NCI-H1417 (cell line): ENCODE measurements at regions not wholly inside any gene's neighbourhood (a gene's known extent, or its start where the extent isn't known, plus 50 kb on each side); places are given as distances from the start of the nearest gene placed in this dataset.
"Not testable (repeated sequence)": the region's sequence is repeated elsewhere in the genome, so short reads cannot be mapped to it uniquely, and the experiment has no call there.

Source experiments
- DNase-seq, 3 experiments: peaks; one replicate each; lab custom pipeline; 2025; lab: John Stamatoyannopoulos, UW

DNA sequence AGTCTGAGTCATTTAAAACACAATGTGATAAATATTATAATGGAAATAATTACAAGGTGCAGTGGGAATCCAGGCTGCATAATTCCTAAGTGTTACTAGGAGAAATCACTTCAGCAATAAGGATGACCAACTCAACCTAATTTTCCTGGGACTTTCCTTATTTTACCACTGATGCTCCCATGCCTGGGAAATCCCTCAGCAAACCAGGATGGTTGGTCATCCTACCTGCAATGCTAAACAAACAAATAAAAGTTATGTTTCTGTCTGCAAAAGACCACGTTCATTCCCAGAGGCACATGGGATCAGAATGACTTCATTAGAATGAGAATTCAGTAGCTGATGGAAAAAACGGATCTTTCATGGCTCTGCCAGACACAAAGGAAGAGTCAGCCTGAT, 130.8 kb upstream of the RAP1B start:
- no peak for DNase-seq

DNA sequence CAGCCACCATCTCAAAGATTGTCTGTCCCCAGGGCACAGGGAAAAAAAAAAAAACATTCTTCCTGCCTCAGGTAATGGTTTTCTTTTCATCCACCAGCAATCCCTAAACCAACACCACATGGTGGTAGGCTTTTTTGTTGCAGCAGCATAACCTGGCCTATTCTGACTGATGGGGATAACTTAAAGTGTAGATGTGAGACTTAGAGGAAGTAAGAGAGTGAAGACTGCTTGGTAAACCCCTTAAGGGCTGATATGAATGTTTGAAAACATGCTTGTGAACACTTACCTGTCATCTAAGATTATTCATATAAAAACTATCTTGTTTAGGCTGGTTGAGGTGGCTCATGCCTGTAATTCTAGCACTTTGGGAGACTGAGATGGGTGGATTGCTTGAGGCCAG, 130.2 kb upstream of the RAP1B start:
- no peak for DNase-seq

DNA sequence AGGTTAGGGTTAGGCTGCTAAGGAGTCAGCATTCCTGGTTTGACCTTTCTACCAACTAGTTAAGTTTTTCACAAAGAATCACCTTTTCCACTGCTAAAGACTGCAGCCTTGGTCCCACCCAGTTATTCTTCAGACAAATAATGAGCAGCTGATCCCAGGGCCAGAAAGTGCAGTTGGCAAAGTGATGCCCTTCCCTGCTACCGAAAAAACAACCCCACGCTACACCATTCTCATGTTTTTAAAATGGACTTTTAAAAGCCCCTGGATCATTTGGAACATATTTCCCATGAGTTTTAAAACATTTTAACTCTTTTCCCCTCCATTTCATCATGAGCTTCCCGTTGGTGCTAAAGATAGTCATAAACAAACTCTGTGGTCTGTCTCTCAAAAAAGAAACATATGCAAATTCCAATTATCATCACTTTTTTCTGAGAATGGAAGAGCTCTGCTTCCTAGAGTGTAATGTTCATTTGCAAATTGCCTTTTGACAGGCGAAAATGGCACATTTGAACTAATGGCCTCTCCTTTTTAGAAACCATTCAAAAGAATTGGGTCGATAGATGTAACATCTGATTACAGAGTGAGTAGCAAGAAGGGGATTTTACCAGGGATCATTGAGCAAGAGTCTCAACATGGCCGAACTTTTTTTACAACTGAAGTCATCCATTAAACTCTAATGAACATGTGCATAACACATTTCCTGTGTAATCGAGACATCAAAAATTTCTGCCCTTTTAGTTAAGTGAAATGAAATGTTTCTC, 129.3 kb upstream of the RAP1B start:
- no peak for DNase-seq

DNA sequence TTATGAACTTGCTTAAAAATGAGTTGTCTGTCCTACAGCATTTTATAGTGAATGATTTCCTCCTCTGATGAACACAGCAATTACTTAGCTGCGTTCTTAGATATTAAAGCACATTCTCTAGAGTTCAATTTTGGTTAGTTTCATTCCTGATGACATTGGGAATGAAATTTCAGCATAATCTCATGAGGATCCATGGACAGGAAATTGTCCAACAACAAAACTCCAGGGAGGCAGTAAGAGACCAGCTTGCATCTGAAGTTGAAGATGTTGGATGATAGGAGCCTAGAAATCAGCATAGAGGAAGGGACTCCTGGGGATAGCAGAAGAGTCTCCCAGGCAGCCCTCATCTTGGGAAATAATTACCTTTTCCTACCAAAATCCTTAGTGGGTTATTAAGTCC, 128.7 kb upstream of the RAP1B start:
- no peak for DNase-seq

DNA sequence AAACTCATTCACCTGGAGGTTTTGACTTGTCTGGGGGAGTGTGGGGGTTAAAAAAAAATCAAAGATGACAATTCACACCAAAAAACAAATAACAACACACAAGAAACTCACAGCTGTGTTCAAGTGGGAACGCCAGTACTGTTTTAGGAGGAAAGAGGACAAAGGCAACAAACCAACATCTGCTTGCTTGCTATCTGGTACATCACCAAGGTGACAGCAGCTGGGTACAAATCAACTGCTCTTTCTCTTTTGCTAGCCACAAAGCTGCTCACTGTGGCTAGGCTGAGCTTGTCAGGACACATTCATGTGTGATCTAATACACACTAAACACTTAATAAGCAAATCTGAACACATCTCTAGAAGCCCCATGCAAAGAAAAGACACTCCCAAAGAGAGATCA, 128.0 kb upstream of the RAP1B start:
- peak in 1 of 3 experiments; percentile 20 for DNase-seq

DNA sequence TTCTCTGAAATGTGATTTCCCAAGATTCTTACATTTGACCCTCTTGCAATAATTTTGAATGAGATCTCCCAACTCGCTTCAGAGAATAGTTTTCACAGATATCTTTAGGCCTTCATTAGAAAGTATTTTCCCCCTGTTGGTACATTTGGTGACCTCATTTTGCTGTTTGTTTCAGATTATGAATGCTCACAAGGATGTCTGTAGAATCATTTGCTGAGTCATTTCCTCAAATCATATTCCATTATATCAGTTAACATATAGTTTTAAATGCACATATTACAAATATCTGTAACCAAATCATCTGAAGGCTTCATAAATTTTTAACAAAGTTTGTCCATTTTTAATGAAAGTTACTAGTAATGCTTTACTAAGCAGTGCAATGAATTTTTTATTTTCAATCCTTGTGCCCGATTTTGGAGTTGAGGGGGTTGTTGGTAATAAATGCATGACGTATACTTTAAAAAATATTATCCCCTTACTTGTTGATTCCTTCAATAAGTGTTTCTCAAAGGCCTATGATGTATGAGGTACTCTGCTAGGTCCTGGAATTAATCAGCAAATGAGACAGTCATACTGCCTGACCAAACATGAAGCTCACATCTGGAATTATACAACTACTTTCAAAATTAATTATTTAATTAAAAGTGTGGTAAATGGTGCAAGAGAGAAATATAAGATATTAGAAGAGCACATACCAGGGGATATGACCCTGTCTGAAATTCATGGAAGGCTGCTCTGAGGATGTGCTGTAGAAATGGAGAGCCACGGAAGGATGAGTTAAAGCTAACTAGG, 126.9 kb upstream of the RAP1B start:
- no peak for DNase-seq

DNA sequence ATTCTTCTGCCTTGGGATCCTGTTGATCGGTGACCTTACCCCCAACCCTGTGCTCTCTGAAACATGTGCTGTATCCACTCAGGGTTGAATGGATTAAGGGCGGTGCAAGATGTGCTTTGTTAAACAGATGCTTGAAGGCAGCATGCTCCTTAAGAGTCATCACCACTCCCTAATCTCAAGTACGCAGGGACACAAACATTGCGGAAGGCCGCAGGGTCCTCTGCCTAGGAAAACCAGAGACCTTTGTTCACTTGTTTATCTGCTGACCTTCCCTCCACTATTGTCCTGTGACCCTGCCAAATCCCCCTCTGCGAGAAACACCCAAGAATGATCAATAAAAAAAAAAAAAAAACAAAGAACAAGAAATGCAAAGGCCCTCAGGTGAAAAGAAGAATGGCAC, 126.1 kb upstream of the RAP1B start:
- not testable (repeated sequence) for DNase-seq

DNA sequence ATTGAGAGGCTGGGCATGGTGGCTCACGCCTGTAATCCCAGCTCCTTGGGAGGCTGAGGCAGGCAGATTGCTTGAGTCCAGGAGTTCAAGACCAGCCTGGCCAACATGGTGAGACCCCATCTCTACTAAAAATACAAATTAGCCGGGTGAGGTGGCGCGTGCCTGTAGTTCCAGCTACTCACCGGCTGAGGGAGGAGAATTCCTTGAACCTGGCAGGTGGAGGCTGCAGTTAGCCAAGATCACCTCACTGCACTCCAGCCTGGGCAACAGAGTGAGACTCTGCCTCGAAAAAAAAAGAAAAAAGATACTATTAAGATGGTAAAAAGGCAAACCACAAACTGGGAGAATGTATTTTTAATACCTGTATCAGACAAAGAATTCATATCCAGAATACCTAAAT, 124.2 kb upstream of the RAP1B start:
- not testable (repeated sequence) for DNase-seq

DNA sequence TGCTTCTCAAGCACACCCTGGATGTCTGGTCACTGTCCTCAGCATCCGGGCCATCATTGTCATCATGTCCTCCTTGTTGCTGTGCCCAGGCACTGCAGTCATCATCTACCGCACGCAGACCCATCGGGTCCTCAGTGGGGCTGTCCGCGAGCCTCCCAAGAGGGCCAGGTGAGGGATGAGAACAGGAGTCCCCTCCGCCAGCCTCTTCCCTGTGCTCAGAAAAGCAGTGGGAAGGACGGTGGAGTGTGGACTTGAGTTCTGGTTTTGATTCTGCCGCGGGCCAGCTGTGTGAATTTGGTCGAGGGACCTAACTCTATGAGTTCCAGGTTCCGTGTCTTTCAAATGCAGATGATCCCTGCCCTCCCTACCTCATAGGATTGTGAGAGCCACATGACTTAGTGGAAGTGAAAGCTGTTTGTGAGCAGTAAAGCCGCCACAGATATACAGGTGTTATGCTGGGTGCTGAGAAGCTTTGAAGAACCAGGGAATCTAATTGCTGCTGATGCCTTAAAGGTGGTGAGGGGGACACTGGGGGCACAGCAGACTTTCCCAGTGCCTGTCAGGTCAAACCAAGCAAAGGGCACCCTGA, 122.9 kb upstream of the RAP1B start:
- no peak for DNase-seq

DNA sequence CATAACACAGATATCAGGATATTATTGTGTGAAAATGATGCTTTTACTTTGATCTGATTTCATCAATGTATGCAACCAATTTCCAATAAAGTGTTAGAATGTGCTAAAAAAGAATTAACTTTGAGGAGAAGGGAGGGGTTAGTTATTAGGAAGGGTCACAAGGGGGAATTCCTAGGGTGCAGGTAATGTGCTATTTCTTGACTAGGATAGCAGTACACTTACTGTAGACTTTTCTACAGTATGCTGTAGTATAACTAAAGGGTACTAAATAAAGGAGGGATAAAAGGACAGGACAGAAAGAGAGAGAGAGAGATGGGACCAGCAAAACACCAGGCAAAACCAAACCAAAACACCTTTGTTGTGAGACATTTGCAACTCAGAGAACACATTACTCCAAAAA, 121.4 kb upstream of the RAP1B start:
- DNase-seq: no peak

DNA sequence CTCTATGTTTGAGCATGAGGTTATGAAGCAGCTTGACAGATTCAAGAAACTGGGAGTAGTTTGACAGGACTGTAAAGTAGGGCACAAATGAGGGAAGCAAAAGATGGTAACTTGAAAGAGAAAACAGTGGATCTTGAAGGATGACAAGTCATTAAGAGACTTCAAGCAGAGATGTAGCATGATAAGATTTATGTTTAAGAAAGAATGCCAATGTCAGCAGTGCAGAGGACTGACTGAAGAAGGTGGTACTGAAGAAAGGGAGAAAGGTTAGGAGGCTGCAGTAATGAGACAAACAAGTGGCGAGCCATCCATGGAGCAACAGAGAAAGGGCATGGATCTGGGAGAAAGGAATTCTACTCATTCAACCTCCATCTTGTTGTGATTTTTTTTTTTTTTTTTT, 120.2 kb upstream of the RAP1B start:
- DNase-seq: no peak

DNA sequence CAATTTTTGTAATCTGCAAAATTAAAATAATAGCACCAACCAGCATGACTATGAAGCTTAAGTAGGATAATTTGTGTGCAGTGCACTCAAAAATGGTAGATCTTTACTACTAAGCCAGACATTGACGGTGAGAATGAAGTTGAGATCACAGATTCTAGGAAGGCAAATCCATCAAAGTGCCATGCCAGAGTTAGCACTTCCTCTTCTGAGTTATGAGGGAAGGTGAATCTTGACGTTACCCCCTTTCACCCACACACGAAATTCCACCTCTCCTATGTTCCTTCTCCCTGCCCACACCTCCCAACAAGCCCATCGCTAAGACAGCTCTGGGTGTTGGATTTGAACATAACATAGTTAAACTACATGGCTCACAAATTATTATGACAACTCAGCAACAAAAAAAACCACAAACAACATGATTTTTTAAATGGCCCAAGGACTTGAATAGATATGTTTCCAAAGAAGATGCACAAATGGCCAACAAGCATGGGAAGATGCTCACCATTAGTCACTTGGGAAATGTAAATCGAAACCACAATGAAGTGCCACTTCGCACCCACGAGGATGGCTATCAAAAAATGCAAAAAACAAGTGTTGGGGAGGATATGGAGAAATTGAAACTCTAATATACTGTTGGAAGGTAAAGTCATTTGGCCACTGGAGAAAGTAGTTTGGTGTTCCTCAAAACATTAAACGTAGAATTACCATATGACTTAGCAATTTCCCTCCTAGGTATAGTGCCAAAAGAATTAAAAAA, 119.3 kb upstream of the RAP1B start:
- DNase-seq: no peak

DNA sequence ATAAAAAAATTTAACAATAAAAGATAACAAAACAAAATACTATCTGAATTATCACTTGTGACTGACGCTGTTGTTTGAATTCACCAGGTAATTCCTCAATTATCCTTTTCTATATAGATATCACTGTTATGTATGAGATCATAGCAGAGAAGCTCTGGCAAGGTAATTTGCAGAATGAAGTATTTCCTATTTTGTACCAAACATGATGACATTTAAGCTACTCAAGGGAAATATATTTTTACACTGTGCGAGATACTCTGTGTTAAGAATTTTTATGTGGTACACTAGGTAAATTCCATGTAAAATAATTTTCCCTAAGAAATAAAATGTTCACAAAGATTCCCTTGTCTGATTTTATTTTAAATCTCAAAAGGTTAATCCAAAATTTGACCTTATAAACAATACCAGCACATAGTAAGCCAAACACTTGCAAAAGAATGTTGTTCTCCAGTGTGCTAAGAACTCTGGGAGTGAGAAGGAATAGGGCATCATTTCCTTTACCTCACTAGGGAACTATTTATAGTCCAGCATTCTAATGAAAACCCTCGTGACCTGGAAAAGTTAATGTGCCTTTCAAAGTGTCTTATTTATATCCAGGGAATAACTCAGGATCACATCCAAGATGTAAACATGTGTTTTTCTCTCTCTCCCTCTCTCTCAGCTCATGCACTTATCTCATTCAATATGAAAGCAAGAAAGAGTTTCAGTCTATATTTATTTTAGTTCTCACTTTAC, 115.2 kb upstream of the RAP1B start:
- DNase-seq: no peak

DNA sequence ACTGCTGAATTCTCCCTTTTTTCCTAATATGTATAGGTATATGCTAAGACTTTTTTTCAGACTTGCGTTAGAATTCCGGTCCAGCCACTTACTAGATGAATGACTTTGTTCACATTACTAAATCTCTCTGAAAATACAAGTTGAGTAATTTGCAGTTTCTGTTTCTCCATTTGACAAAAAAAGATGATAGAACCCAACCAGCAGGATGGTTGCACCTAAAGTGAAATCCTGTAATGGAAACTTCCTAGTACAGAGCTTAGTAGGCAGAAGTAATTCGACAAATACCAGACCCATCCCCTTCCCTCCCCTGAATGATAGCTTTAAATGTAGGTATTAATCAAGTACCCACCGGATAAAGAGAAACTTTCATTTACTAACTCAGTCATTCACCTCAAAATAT, 113.6 kb upstream of the RAP1B start:
- no peak for DNase-seq

DNA sequence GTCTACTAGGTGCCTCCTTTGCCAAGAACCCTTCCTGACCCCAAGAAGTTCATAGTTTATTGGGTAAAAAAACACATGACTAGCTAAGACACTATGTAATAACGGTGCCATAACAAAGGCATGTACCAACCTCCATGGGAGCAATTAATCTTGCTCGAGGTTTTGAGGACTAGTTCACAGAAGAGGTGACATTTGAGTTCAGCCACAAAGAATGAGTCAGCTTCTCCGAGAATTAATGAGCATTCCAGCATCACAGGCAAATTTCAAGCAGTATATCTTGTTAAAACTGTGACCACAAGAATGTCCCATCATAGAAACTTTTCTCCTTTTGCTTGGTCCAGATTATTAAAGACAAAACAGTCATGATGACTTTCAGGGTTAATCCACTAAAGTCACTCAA, 113.0 kb upstream of the RAP1B start:
- no peak for DNase-seq

DNA sequence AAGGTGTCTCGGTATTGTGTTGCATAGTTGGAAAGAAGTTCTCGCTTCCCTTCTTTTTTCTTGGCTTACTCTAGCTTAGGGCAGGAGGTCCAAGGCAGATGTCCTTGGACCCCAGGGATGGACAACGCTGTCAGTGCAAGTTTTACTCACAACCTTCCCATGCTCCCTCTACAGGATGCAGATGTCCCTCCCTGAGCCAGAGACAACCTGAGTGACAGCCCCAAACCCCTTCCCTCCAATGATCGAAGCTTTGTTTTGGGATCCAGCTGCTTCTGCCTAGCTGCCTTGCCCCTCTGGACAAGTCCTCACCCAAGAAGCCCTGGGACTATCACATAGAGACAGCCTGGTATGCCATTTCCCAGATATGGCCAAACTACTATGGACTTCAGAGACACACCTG, 112.0 kb upstream of the RAP1B start:
- no peak for DNase-seq

DNA sequence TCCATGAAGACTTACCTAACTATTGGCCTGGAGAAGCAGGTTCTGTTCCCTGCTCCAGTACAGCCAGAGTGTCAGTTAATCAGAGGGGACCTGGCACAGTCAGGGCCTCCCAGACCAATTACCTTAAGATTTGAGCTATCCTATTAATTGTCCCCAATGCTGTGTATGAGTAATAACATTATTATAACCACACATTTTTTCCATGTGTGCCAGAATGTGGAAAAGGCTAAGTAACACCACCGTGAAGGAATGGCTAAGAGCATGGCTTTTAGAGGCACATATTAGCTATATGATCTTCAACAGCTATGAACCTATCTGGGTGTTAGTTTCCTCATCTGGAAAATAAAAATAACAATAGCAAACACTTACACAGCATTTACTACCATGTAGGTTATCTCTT, 111.1 kb upstream of the RAP1B start:
- peak in 1 of 3 experiments; percentile 49 for DNase-seq

DNA sequence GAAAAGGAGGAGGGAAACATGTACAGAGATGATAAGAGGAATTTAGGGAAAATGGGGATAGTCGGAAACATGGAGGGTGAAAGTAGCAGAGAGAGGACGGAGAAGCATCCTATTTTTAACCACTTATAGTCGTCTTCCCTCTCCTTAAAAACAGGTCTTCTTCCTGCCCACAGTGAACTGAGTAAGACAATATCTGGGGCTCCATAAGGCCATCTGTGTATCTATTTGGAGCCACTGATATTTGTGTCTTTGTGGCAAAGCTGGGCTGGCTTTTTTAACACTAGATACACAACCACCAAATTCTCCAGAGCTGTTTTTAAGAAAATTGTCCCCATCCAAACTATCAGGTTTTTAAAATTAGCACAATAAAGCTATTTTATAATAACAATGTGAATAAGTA, 109.5 kb upstream of the RAP1B start:
- no peak for DNase-seq

DNA sequence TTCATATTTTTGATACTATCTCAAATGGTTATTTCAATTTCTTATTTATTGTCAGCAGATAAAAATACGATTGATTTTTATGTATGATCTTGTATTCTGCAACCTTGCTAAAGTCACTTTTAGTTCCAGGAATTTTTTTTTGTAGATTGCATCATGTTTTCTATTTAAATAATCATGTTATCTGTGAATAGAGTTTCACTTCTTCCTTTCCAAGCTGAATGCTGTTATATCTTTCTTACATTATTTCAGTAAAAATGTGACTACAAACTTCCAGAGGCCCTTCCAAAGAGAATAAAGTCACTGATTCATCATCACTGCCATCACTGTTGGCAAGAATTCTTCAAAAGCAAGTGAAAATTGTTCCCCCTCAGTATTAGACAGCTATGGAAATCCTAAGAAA, 104.7 kb upstream of the RAP1B start:
- no peak for DNase-seq

DNA sequence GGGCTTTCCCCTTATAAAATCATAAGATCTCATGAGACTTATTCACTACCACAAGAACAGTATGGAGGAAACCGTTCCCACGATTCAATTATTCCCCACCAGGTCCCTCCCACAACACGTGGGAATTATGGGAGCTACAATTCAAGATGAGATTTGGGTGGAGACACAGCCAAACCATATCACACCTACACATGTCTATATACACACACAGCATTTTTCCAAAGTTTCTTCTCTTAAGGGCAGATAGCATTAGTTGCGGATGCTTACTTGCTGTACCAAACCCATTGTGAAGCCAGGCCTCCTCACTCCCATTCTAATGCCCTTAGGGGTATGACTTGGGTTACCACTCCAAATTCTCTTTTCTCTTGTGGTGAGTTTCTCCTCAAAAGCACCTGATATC, 104.1 kb upstream of the RAP1B start:
- no peak for DNase-seq

DNA sequence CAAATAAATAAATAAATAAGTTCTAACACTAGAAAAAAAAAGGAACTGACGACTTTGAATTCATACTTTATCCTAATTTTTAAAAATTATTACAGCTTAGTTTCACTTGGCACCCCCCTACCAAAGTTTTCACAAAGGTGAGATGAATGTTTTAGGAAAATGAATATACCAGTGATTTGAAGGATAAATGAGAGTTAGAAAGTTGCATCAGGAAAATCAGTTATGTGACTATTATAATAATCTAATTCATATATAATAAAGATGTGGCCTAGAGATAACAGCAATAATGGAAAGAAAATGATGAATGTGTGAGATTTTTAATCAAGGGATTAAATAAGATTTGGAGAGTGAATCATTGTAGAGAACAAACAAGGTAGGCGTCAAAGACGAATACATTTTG, 103.0 kb upstream of the RAP1B start:
- DNase-seq: no peak

DNA sequence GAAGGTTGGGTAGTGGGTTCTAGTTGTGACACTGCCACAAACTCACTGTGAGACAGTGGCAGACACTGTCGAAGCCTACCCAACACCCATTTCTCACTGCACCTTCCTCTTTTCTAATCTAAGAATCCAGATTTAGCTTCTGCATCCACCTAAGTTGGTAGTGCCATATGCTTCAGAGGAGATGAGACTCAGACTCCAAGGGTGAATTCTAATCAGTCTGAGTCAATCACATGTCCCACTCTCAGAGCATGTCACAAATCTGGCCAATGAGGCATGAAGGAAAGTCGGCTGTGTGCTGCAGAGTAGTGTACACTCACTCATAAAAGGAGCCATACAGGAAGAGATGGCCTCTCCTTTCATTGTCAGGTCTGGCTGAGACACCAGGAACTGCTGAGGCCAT, 102.1 kb upstream of the RAP1B start:
- no peak for DNase-seq
